Liver (tissue), 8 donors: ENCODE measurements at regions not wholly inside any gene's neighbourhood (a gene's known extent, or its start where the extent isn't known, plus 50 kb on each side); places are given as distances from the start of the nearest gene placed in this dataset.

ENCODE experiments used
- DNase-seq: peaks from one replicate; pipeline ENCODE4 v3.0.0-alpha.2; 2017; ENCODE audit warnings: low spot score
- H3K27ac ChIP-seq, 2 donors: one replicate each; pipeline ENCODE4 v1.7.0; 2013; ENCODE audit warnings: inconsistent platforms in 2 of 2, low read length in 2 of 2, control low read depth in 1 of 2, low read depth in 1 of 2, mild to moderate bottlenecking in 1 of 2
- H3K27me3 ChIP-seq, 4 donors: one replicate each; pipeline versions ENCODE4 v1.6.1 to v1.7.0; 2013; ENCODE audit warnings: low read length in 3 of 4, inconsistent platforms in 1 of 4, mild to moderate bottlenecking in 1 of 4, moderate library complexity in 1 of 4; ENCODE audit not compliant: control insufficient read depth in 4 of 4, insufficient read depth in 4 of 4
- H3K36me3 ChIP-seq, 4 donors: one replicate each; pipeline versions ENCODE4 v1.6.1 to v1.7.0; 2013; ENCODE audit warnings: low read length in 3 of 4, mild to moderate bottlenecking in 3 of 4, low read depth in 1 of 4, moderate library complexity in 1 of 4; ENCODE audit not compliant: control insufficient read depth in 4 of 4, insufficient read depth in 3 of 4
- H3K4me1 ChIP-seq, 4 donors: one replicate each; pipeline versions ENCODE4 v1.6.1 to v1.7.0; 2013; ENCODE audit warnings: low read length in 3 of 4, mild to moderate bottlenecking in 3 of 4, moderate library complexity in 1 of 4; ENCODE audit not compliant: control insufficient read depth in 4 of 4, insufficient read depth in 4 of 4
- H3K4me3 ChIP-seq, 3 donors: one replicate each; pipeline versions ENCODE4 v1.6.1 to v1.7.0; 2013; ENCODE audit warnings: low read length in 3 of 3, control low read depth in 1 of 3, low read depth in 1 of 3, mild to moderate bottlenecking in 1 of 3
- H3K9ac ChIP-seq, 2 donors: one replicate each; pipeline ENCODE4 v1.7.0; 2013; ENCODE audit warnings: low read length in 2 of 2, mild to moderate bottlenecking in 2 of 2, moderate library complexity in 2 of 2, control low read depth in 1 of 2, low read depth in 1 of 2
- H3K9me3 ChIP-seq, 4 donors: one replicate each; pipeline versions ENCODE4 v1.6.1 to v1.7.0; 2013; ENCODE audit warnings: low read length in 3 of 4; ENCODE audit not compliant: control insufficient read depth in 4 of 4
- FOXA1 ChIP-seq: IDR thresholded peaks from 2 replicates; pipeline ENCODE4 v1.6.1; 2016; ENCODE audit warnings: antibody characterized with exemption
- FOXA2 ChIP-seq: IDR thresholded peaks from 2 replicates; pipeline ENCODE4 v1.6.1; 2016; ENCODE audit warnings: antibody characterized with exemption
- GABPA ChIP-seq, 2 donors: IDR thresholded peaks in 1 of 2; conservative IDR thresholded peaks in 1 of 2; 2 replicates each; pipeline ENCODE4 v1.6.1; 2016; ENCODE audit warnings: antibody characterized with exemption in 2 of 2, mild to moderate bottlenecking in 1 of 2, moderate library complexity in 1 of 2
- HNF4G ChIP-seq: IDR thresholded peaks from 2 replicates; pipeline ENCODE4 v1.6.1; 2016; ENCODE audit warnings: antibody characterized with exemption
- JUND ChIP-seq, 2 donors: IDR thresholded peaks; 2 replicates each; pipeline ENCODE4 v1.6.1; 2016; ENCODE audit warnings: antibody characterized with exemption in 2 of 2
- MAX ChIP-seq: IDR thresholded peaks from 2 replicates; pipeline ENCODE4 v1.6.1; 2016; ENCODE audit warnings: antibody characterized with exemption
- NR2F2 ChIP-seq: IDR thresholded peaks from 2 replicates; pipeline ENCODE4 v1.6.1; 2016; ENCODE audit warnings: antibody characterized with exemption
- REST ChIP-seq: IDR thresholded peaks from 2 replicates; pipeline ENCODE4 v1.6.1; 2016; ENCODE audit warnings: antibody characterized with exemption, mild to moderate bottlenecking
- RXRA ChIP-seq, 2 donors: IDR thresholded peaks; 2 replicates each; pipeline ENCODE4 v1.6.1; 2017 to 2018; ENCODE audit warnings: antibody characterized with exemption in 2 of 2, mild to moderate bottlenecking in 1 of 2
- SP1 ChIP-seq: IDR thresholded peaks from 2 replicates; pipeline ENCODE4 v1.6.1; 2018; ENCODE audit warnings: antibody characterized with exemption, mild to moderate bottlenecking
- TAF1 ChIP-seq: conservative IDR thresholded peaks from 2 replicates; pipeline ENCODE4 v1.6.1; 2016; ENCODE audit warnings: antibody characterized with exemption, mild to moderate bottlenecking
- WGBS: extraction: QIAGEN DNeasy Blood & Tissue Kit; methylation state at CpG from one replicate; pipeline ENCODE4 v1.1.7; 2013; 5-methylcytosine and 5-hydroxymethylcytosine counted together
- TF ChIP-seq, protein P1 (sequence below): IDR thresholded peaks from 2 replicates; pipeline ENCODE4 v1.6.1; 2016; ENCODE audit warnings: antibody characterized with exemption
- TF ChIP-seq, protein P2 (sequence below): fragments of 150-350 bp; IDR thresholded peaks from 2 replicates; pipeline ENCODE4 v1.5.1; 2017; ENCODE audit warnings: improper control_type of control experiment, low read depth, low read length; ENCODE audit not compliant: missing input control
- TF ChIP-seq, protein P3 (sequence below): IDR thresholded peaks from 2 replicates; pipeline ENCODE4 v1.6.1; 2016; ENCODE audit warnings: antibody characterized with exemption
- donor health status: healthy.
- donor health status: healthy.
- donor health status: healthy.
- donor health status: healthy.
- donor health status: healthy.

DNA sequence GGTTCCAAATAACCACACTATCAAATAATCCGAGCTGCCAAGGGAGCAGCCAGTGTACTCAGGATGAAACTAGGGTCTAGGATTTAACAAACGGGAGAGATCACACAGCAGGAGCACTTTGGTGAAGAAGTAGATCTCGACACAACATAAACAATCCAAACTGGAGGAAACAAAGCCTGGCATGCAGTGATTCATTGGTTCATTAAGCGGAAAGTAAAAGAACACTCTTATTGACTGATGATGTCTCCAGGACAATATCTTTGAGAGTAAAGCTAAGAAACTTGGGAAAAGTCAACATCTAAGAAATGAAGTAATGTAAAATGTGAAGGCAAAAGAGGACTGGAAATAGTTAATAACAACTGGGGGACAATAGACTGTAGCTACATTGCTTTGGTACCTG lies 1478.3 kb upstream of the CDH9 start (continued):
- TF ChIP-seq REST (no peak), GABPA (IDR thresholded peaks at IDR 0.05 in 1 of 2, conservative IDR thresholded peaks at IDR 0.05 in 1 of 2) (no peak), JUND (IDR thresholded peaks at IDR 0.05) (no peak), NR2F2 (no peak), RXRA (IDR thresholded peaks at IDR 0.05) (no peak)
- TF ChIP-seq, protein P1, sequence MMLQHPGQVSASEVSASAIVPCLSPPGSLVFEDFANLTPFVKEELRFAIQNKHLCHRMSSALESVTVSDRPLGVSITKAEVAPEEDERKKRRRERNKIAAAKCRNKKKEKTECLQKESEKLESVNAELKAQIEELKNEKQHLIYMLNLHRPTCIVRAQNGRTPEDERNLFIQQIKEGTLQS = no peak

- H3K4me3 ChIP-seq = no peak overlapping the region
- 51% methylated on average over 4 of the region's 4 CpGs for WGBS
- no peak for DNase-seq
- H3K4me1 ChIP-seq = no peaks in the 10 kb centered on the region
- no peaks in the 10 kb centered on the region for H3K36me3 ChIP-seq
- no peaks in the 10 kb centered on the region for H3K27me3 ChIP-seq
- H3K27ac ChIP-seq = no peak overlapping the region
- no peak overlapping the region for H3K9ac ChIP-seq
- no peaks in the 10 kb centered on the region for H3K9me3 ChIP-seq
- no peak for TF ChIP-seq TAF1
- TF ChIP-seq, protein P2, sequence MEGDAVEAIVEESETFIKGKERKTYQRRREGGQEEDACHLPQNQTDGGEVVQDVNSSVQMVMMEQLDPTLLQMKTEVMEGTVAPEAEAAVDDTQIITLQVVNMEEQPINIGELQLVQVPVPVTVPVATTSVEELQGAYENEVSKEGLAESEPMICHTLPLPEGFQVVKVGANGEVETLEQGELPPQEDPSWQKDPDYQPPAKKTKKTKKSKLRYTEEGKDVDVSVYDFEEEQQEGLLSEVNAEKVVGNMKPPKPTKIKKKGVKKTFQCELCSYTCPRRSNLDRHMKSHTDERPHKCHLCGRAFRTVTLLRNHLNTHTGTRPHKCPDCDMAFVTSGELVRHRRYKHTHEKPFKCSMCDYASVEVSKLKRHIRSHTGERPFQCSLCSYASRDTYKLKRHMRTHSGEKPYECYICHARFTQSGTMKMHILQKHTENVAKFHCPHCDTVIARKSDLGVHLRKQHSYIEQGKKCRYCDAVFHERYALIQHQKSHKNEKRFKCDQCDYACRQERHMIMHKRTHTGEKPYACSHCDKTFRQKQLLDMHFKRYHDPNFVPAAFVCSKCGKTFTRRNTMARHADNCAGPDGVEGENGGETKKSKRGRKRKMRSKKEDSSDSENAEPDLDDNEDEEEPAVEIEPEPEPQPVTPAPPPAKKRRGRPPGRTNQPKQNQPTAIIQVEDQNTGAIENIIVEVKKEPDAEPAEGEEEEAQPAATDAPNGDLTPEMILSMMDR = no peak
- TF ChIP-seq HNF4G = no peak
Measured at GRCh38 chr5:28512648-28513047, 1474.3 kb upstream of the CDH9 start.

- Histone ChIP-seq H3K4me3 (no peak overlapping the region), H3K36me3 (no peaks in the 10 kb centered on the region), H3K9me3 (no peaks in the 10 kb centered on the region), H3K4me1 (no peaks in the 10 kb centered on the region), H3K27me3 (no peaks in the 10 kb centered on the region), H3K27ac (no peak overlapping the region), H3K9ac (no peak overlapping the region)
- no peak for DNase-seq
- TF ChIP-seq JUND (IDR thresholded peaks at IDR 0.05) (no peak), HNF4G (no peak), TAF1 (no peak), FOXA2 (no peak), SP1 (no peak), MAX (no peak), FOXA1 (no peak)
- TF ChIP-seq, protein P3, sequence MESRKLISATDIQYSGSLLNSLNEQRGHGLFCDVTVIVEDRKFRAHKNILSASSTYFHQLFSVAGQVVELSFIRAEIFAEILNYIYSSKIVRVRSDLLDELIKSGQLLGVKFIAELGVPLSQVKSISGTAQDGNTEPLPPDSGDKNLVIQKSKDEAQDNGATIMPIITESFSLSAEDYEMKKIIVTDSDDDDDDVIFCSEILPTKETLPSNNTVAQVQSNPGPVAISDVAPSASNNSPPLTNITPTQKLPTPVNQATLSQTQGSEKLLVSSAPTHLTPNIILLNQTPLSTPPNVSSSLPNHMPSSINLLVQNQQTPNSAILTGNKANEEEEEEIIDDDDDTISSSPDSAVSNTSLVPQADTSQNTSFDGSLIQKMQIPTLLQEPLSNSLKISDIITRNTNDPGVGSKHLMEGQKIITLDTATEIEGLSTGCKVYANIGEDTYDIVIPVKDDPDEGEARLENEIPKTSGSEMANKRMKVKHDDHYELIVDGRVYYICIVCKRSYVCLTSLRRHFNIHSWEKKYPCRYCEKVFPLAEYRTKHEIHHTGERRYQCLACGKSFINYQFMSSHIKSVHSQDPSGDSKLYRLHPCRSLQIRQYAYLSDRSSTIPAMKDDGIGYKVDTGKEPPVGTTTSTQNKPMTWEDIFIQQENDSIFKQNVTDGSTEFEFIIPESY = no peak
- 30% methylated on average over 1 of the region's 1 CpG for WGBS
Measured at GRCh38 chr5:28505121-28505520, 1466.7 kb upstream of the CDH9 start.
